NB4 (cell line): ENCODE measurements at regions not wholly inside any gene's neighbourhood (a gene's known extent, or its start where the extent isn't known, plus 50 kb on each side); places are given as distances from the start of the nearest gene placed in this dataset.

Experiments
- CTCF ChIP-seq: IDR thresholded peaks from one replicate; pipeline ENCODE4 v1.5.1; 2012; ENCODE audit warnings: low read depth, low read length
- MAX ChIP-seq: IDR thresholded peaks from 2 replicates; pipeline ENCODE4 v1.6.1; 2011; ENCODE audit warnings: low read depth, low read length
- MYC ChIP-seq: IDR thresholded peaks from 2 replicates; pipeline ENCODE4 v1.6.1; 2011; ENCODE audit warnings: low read depth, low read length
- POLR2A ChIP-seq: IDR thresholded peaks from 2 replicates; pipeline ENCODE4 v1.6.1; 2011; ENCODE audit warnings: mild to moderate bottlenecking; ENCODE audit not compliant: insufficient read length; ENCODE audit errors: extremely low read depth

- TF ChIP-seq POLR2A (no peak), CTCF (no peak), MAX (no peak), MYC (no peak)
Measured at GRCh38 chr11:42840176-42840829, 471.5 kb upstream of the API5 start.
